Liver (tissue), 3 donors: ENCODE measurements at regions not wholly inside any gene's neighbourhood (a gene's known extent, or its start where the extent isn't known, plus 50 kb on each side); places are given as distances from the start of the nearest gene placed in this dataset.

Source experiments
- FOXA1 ChIP-seq: IDR thresholded peaks from 2 replicates; pipeline ENCODE4 v1.6.1; 2016; ENCODE audit warnings: antibody characterized with exemption
- NR2F2 ChIP-seq: IDR thresholded peaks from 2 replicates; pipeline ENCODE4 v1.6.1; 2016; ENCODE audit warnings: antibody characterized with exemption
- RAD21 ChIP-seq, 2 donors: IDR thresholded peaks; 2 replicates each; pipeline ENCODE4 v1.6.1; 2016; ENCODE audit warnings: antibody characterized with exemption in 2 of 2, mild to moderate bottlenecking in 2 of 2
- SP1 ChIP-seq: IDR thresholded peaks from 2 replicates; pipeline ENCODE4 v1.6.1; 2018; ENCODE audit warnings: antibody characterized with exemption, mild to moderate bottlenecking
- YY1 ChIP-seq: IDR thresholded peaks from 2 replicates; pipeline ENCODE4 v1.6.1; 2016; ENCODE audit warnings: antibody characterized with exemption, mild to moderate bottlenecking
- TF ChIP-seq, protein P1 (sequence below): fragments of 150-350 bp; IDR thresholded peaks from 2 replicates; pipeline ENCODE4 v1.5.1; 2017; ENCODE audit warnings: improper control_type of control experiment, low read depth, low read length; ENCODE audit not compliant: missing input control
- TF ChIP-seq, protein P2 (sequence below): IDR thresholded peaks from 2 replicates; pipeline ENCODE4 v1.6.1; 2016; ENCODE audit warnings: antibody characterized with exemption
- TF ChIP-seq, protein P3 (sequence below): IDR thresholded peaks from 2 replicates; pipeline ENCODE4 v1.6.1; 2016; ENCODE audit warnings: antibody characterized with exemption, mild to moderate bottlenecking
- TF ChIP-seq, protein P4 (sequence below): IDR thresholded peaks from 2 replicates; pipeline ENCODE4 v1.6.1; 2016; ENCODE audit warnings: antibody characterized with exemption
- donor health status: healthy.
- donor health status: healthy.

DNA sequence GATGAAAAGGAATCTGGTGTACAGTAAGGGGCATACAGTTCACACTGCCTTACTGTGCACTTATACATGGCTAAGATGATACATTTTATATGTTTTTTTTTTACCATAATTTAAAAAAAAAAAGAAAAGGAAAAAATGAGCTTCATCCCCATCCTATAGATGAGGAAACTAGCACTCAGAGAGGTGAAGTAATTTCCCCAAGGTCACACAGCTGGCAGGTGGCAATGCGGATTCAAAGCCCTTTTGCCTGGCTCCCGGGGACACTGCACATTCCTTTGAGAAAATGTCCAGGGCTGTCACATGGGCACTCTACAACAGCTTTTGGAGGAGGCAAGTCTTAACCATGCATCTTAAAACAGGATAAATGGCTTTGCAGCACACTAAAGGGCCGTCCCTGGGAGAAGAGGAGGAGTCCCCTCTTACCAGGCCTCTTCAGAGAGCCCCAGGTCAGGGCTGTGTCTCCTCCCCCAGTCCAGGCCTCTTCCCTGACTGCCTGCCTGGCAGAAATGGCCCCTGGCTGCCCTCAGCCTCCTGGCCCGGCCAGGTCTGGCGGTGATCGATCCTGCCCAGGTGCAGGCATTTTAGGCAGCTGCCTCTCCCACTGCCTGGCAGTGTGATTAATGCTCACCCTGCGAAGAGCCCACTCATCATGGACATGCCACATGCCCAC, 95.1 kb upstream of the LINGO1 start:
- TF ChIP-seq NR2F2 = no peak
- TF ChIP-seq, protein P1, sequence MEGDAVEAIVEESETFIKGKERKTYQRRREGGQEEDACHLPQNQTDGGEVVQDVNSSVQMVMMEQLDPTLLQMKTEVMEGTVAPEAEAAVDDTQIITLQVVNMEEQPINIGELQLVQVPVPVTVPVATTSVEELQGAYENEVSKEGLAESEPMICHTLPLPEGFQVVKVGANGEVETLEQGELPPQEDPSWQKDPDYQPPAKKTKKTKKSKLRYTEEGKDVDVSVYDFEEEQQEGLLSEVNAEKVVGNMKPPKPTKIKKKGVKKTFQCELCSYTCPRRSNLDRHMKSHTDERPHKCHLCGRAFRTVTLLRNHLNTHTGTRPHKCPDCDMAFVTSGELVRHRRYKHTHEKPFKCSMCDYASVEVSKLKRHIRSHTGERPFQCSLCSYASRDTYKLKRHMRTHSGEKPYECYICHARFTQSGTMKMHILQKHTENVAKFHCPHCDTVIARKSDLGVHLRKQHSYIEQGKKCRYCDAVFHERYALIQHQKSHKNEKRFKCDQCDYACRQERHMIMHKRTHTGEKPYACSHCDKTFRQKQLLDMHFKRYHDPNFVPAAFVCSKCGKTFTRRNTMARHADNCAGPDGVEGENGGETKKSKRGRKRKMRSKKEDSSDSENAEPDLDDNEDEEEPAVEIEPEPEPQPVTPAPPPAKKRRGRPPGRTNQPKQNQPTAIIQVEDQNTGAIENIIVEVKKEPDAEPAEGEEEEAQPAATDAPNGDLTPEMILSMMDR = no peak
- TF ChIP-seq, protein P2, sequence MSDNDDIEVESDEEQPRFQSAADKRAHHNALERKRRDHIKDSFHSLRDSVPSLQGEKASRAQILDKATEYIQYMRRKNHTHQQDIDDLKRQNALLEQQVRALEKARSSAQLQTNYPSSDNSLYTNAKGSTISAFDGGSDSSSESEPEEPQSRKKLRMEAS = no peak
- TF ChIP-seq SP1 = no peak
- no peak for TF ChIP-seq YY1
- TF ChIP-seq, protein P3, sequence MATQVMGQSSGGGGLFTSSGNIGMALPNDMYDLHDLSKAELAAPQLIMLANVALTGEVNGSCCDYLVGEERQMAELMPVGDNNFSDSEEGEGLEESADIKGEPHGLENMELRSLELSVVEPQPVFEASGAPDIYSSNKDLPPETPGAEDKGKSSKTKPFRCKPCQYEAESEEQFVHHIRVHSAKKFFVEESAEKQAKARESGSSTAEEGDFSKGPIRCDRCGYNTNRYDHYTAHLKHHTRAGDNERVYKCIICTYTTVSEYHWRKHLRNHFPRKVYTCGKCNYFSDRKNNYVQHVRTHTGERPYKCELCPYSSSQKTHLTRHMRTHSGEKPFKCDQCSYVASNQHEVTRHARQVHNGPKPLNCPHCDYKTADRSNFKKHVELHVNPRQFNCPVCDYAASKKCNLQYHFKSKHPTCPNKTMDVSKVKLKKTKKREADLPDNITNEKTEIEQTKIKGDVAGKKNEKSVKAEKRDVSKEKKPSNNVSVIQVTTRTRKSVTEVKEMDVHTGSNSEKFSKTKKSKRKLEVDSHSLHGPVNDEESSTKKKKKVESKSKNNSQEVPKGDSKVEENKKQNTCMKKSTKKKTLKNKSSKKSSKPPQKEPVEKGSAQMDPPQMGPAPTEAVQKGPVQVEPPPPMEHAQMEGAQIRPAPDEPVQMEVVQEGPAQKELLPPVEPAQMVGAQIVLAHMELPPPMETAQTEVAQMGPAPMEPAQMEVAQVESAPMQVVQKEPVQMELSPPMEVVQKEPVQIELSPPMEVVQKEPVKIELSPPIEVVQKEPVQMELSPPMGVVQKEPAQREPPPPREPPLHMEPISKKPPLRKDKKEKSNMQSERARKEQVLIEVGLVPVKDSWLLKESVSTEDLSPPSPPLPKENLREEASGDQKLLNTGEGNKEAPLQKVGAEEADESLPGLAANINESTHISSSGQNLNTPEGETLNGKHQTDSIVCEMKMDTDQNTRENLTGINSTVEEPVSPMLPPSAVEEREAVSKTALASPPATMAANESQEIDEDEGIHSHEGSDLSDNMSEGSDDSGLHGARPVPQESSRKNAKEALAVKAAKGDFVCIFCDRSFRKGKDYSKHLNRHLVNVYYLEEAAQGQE = no peak
- TF ChIP-seq, protein P4, sequence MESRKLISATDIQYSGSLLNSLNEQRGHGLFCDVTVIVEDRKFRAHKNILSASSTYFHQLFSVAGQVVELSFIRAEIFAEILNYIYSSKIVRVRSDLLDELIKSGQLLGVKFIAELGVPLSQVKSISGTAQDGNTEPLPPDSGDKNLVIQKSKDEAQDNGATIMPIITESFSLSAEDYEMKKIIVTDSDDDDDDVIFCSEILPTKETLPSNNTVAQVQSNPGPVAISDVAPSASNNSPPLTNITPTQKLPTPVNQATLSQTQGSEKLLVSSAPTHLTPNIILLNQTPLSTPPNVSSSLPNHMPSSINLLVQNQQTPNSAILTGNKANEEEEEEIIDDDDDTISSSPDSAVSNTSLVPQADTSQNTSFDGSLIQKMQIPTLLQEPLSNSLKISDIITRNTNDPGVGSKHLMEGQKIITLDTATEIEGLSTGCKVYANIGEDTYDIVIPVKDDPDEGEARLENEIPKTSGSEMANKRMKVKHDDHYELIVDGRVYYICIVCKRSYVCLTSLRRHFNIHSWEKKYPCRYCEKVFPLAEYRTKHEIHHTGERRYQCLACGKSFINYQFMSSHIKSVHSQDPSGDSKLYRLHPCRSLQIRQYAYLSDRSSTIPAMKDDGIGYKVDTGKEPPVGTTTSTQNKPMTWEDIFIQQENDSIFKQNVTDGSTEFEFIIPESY = no peak
- TF ChIP-seq RAD21 (IDR thresholded peaks at IDR 0.05) = no peak
- no peak for TF ChIP-seq FOXA1
